ENCODE measurements at regions not wholly inside any gene's neighbourhood (a gene's known extent, or its start where the extent isn't known, plus 50 kb on each side); places are given as distances from the start of the nearest gene placed in this dataset.

GRCh38 chr2:238554468-238555315, 128.0 kb downstream of the ASB1 start:
- Histone ChIP-seq H3K4me3 (ENCODE audit: low read length) (no peak overlapping the region), H3K27me3 (ENCODE audit: control insufficient read depth, insufficient read depth, low read length) (no peaks in the 10 kb centered on the region), H3K9me3 (ENCODE audit: control insufficient read depth, low read length) (no peaks in the 10 kb centered on the region), H3K4me1 (ENCODE audit: control insufficient read depth, insufficient read depth, low read length) (no peaks in the 10 kb centered on the region), H3K36me3 (ENCODE audit: control insufficient read depth, insufficient read depth, low read length) (no peaks in the 10 kb centered on the region), H3K9ac (ENCODE audit: low read length) (no peak overlapping the region)

- Histone ChIP-seq H3K4me1 (ENCODE audit: control insufficient read depth, insufficient read depth, low read length) (no peaks in the 10 kb centered on the region), H3K4me3 (ENCODE audit: low read length) (no peak overlapping the region), H3K36me3 (ENCODE audit: control insufficient read depth, insufficient read depth, low read length) (no peaks in the 10 kb centered on the region), H3K27me3 (ENCODE audit: control insufficient read depth, insufficient read depth, low read length) (no peaks in the 10 kb centered on the region), H3K9me3 (ENCODE audit: control insufficient read depth, low read length) (no peaks in the 10 kb centered on the region), H3K9ac (ENCODE audit: low read length) (no peak overlapping the region)
Observed at GRCh38 chr2:238555786-238556542, 129.2 kb downstream of the ASB1 start.

GRCh38 chr2:238557431-238557830, 130.7 kb downstream of the ASB1 start:
- H3K9me3 ChIP-seq (ENCODE audit: control insufficient read depth, low read length) = no peaks in the 10 kb centered on the region
- H3K4me1 ChIP-seq (ENCODE audit: control insufficient read depth, insufficient read depth, low read length) = no peaks in the 10 kb centered on the region
- H3K9ac ChIP-seq (ENCODE audit: low read length) = no peak overlapping the region
- no peaks in the 10 kb centered on the region for H3K27me3 ChIP-seq (ENCODE audit: control insufficient read depth, insufficient read depth, low read length)
- no peaks in the 10 kb centered on the region for H3K36me3 ChIP-seq (ENCODE audit: control insufficient read depth, insufficient read depth, low read length)
- H3K4me3 ChIP-seq (ENCODE audit: low read length) = no peak overlapping the region

GRCh38 chr2:238557936-238558335, 131.2 kb downstream of the ASB1 start:
- no peaks in the 10 kb centered on the region for H3K36me3 ChIP-seq (ENCODE audit: control insufficient read depth, insufficient read depth, low read length)
- H3K9me3 ChIP-seq (ENCODE audit: control insufficient read depth, low read length) = no peaks in the 10 kb centered on the region
- no peak overlapping the region for H3K9ac ChIP-seq (ENCODE audit: low read length)
- no peak overlapping the region for H3K4me3 ChIP-seq (ENCODE audit: low read length)
- no peaks in the 10 kb centered on the region for H3K27me3 ChIP-seq (ENCODE audit: control insufficient read depth, insufficient read depth, low read length)
- no peaks in the 10 kb centered on the region for H3K4me1 ChIP-seq (ENCODE audit: control insufficient read depth, insufficient read depth, low read length)

- H3K4me1 ChIP-seq (ENCODE audit: control insufficient read depth, insufficient read depth, low read length) = no peaks in the 10 kb centered on the region
- no peak overlapping the region for H3K9ac ChIP-seq (ENCODE audit: low read length)
- H3K27me3 ChIP-seq (ENCODE audit: control insufficient read depth, insufficient read depth, low read length) = no peaks in the 10 kb centered on the region
- H3K9me3 ChIP-seq (ENCODE audit: control insufficient read depth, low read length) = no peaks in the 10 kb centered on the region
- H3K4me3 ChIP-seq (ENCODE audit: low read length) = no peak overlapping the region
- no peaks in the 10 kb centered on the region for H3K36me3 ChIP-seq (ENCODE audit: control insufficient read depth, insufficient read depth, low read length)
Observed at GRCh38 chr2:238558456-238559099, 131.9 kb downstream of the ASB1 start.

GRCh38 chr2:238560234-238560633, 133.5 kb downstream of the ASB1 start:
- Histone ChIP-seq H3K27me3 (ENCODE audit: control insufficient read depth, insufficient read depth, low read length) (no peaks in the 10 kb centered on the region), H3K9me3 (ENCODE audit: control insufficient read depth, low read length) (no peaks in the 10 kb centered on the region), H3K4me3 (ENCODE audit: low read length) (no peak overlapping the region), H3K36me3 (ENCODE audit: control insufficient read depth, insufficient read depth, low read length) (no peaks in the 10 kb centered on the region), H3K9ac (ENCODE audit: low read length) (no peak overlapping the region), H3K4me1 (ENCODE audit: control insufficient read depth, insufficient read depth, low read length) (no peaks in the 10 kb centered on the region)

GRCh38 chr2:238561230-238561629, 134.5 kb downstream of the ASB1 start:
- Histone ChIP-seq H3K9me3 (ENCODE audit: control insufficient read depth, low read length) (no peaks in the 10 kb centered on the region), H3K4me1 (ENCODE audit: control insufficient read depth, insufficient read depth, low read length) (no peaks in the 10 kb centered on the region), H3K4me3 (ENCODE audit: low read length) (no peak overlapping the region), H3K36me3 (ENCODE audit: control insufficient read depth, insufficient read depth, low read length) (no peaks in the 10 kb centered on the region), H3K27me3 (ENCODE audit: control insufficient read depth, insufficient read depth, low read length) (no peaks in the 10 kb centered on the region), H3K9ac (ENCODE audit: low read length) (no peak overlapping the region)

GRCh38 chr2:238562446-238562845, 135.7 kb downstream of the ASB1 start:
- Histone ChIP-seq H3K27me3 (ENCODE audit: control insufficient read depth, insufficient read depth, low read length) (no peaks in the 10 kb centered on the region), H3K9me3 (ENCODE audit: control insufficient read depth, low read length) (no peaks in the 10 kb centered on the region), H3K4me3 (ENCODE audit: low read length) (no peak overlapping the region), H3K36me3 (ENCODE audit: control insufficient read depth, insufficient read depth, low read length) (no peaks in the 10 kb centered on the region), H3K9ac (ENCODE audit: low read length) (no peak overlapping the region), H3K4me1 (ENCODE audit: control insufficient read depth, insufficient read depth, low read length) (peaks cover 6% of the 10 kb centered on the region)

GRCh38 chr2:238563551-238563950, 136.8 kb downstream of the ASB1 start:
- no peaks in the 10 kb centered on the region for H3K9me3 ChIP-seq (ENCODE audit: control insufficient read depth, low read length)
- H3K27me3 ChIP-seq (ENCODE audit: control insufficient read depth, insufficient read depth, low read length) = no peaks in the 10 kb centered on the region
- no peak overlapping the region for H3K9ac ChIP-seq (ENCODE audit: low read length)
- no peaks in the 10 kb centered on the region for H3K36me3 ChIP-seq (ENCODE audit: control insufficient read depth, insufficient read depth, low read length)
- H3K4me1 ChIP-seq (ENCODE audit: control insufficient read depth, insufficient read depth, low read length) = peaks cover 6% of the 10 kb centered on the region
- H3K4me3 ChIP-seq (ENCODE audit: low read length) = no peak overlapping the region

- Histone ChIP-seq H3K4me1 (ENCODE audit: control insufficient read depth, insufficient read depth, low read length) (peaks cover 6% of the 10 kb centered on the region), H3K4me3 (ENCODE audit: low read length) (no peak overlapping the region), H3K36me3 (ENCODE audit: control insufficient read depth, insufficient read depth, low read length) (no peaks in the 10 kb centered on the region), H3K27me3 (ENCODE audit: control insufficient read depth, insufficient read depth, low read length) (no peaks in the 10 kb centered on the region), H3K9me3 (ENCODE audit: control insufficient read depth, low read length) (no peaks in the 10 kb centered on the region), H3K9ac (ENCODE audit: low read length) (no peak overlapping the region)
Observed at GRCh38 chr2:238564286-238564920, 137.7 kb downstream of the ASB1 start.

GRCh38 chr2:238565031-238565430, 138.3 kb downstream of the ASB1 start:
- Histone ChIP-seq H3K4me3 (ENCODE audit: low read length) (no peak overlapping the region), H3K27me3 (ENCODE audit: control insufficient read depth, insufficient read depth, low read length) (no peaks in the 10 kb centered on the region), H3K9ac (ENCODE audit: low read length) (no peak overlapping the region), H3K4me1 (ENCODE audit: control insufficient read depth, insufficient read depth, low read length) (peaks cover 6% of the 10 kb centered on the region), H3K9me3 (ENCODE audit: control insufficient read depth, low read length) (no peaks in the 10 kb centered on the region), H3K36me3 (ENCODE audit: control insufficient read depth, insufficient read depth, low read length) (no peaks in the 10 kb centered on the region)

Data from mucosa of stomach (tissue), 1 donor.